ENCODE measurements at regions not wholly inside any gene's neighbourhood (a gene's known extent, or its start where the extent isn't known, plus 50 kb on each side); places are given as distances from the start of the nearest gene placed in this dataset.
"Not testable (repeated sequence)": the region's sequence is repeated elsewhere in the genome, so short reads cannot be mapped to it uniquely, and the experiment has no call there.

DNA sequence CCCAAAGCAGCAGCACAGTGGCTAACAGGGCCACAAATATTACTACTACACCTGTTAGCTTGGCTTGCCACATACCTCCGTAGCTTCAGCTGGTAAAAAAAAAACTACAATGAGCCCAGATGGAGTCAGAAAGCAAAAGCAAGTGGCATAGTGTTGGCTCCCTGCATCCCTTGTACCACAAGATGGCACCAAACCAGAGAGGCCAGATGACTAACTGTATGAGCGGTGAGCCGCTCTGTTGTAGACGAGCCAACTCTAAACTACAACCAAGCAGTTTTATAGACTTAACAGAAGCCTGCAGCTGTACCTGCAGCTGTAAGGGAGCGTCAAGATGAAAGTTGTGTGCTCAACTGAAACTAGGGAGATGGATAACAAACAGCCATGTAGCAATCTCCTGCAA lies 84.5 kb upstream of the MCHR2 start:
- peak; percentile 90 for FAIRE-seq
- no peak for TF ChIP-seq POLR2A (IDR thresholded peaks at IDR 0.05; ENCODE audit: low read depth, low read length)
- DNase-seq (ENCODE audit: insufficient read length, low spot score): no peak

DNA sequence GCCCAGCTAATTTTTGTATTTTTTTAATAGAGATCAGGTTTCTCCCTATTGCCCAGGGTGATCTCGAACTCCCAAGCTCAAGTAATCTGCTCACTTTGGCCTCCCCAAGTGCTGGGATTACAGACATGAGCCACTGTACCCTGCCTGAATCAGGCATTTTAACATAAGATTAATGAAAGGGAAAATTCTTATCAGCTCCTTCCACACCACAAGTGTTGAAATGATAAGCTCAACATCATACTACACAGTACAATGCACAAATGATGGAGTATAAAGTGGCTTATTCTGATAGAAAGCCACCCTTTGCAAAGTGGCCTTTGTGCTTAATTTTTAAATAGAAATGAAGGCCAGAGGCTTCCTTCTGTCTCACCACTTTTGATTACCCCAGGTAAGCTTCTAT lies 71.3 kb upstream of the MCHR2 start:
- FAIRE-seq (no peak), DNase-seq (ENCODE audit: insufficient read length, low spot score) (no peak)
- no peak for TF ChIP-seq POLR2A (IDR thresholded peaks at IDR 0.05; ENCODE audit: low read depth, low read length)

DNA sequence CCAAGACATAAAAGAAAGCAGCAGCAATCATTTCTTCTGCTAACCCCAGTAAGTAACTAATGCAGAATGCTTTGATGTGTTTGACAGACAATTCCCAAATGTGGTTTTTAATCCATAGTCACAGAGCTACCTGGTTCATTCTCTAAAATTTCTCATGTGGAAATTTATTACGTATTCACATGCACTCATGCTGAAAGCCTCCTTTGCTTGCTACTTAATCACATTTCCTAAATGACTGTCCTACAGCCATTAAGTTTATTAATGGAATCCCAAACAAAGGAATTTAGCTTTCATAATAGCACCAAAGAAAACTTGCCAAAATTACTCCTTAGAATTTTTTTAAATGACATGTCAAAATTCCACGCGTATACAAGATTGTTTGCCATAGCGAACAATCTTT lies 68.6 kb upstream of the MCHR2 start:
- DNase-seq (ENCODE audit: insufficient read length, low spot score): no peak
- no peak for FAIRE-seq
- no peak for TF ChIP-seq POLR2A (IDR thresholded peaks at IDR 0.05; ENCODE audit: low read depth, low read length)

DNA sequence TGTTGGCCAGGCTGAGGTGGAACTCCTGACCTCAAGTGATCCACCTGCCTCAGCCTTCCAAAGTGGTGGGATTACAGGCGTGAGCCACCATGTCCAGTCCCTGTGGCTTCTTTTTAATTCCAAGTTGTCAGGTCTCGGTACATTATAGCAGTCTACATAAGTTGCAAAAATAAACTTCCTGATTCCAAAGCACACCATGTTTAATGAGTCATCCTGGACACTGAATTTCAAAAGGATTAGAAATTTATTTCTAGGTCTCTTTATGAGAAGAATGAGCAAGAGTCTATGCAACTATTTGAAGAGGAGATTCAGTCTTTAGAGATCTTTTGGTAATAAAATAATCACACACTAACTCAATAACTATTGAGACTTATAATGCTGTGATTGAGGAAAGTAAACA lies 63.9 kb upstream of the MCHR2 start:
- DNase-seq (ENCODE audit: insufficient read length, low spot score): no peak
- no peak for FAIRE-seq
- no peak for TF ChIP-seq POLR2A (IDR thresholded peaks at IDR 0.05; ENCODE audit: low read depth, low read length)

DNA sequence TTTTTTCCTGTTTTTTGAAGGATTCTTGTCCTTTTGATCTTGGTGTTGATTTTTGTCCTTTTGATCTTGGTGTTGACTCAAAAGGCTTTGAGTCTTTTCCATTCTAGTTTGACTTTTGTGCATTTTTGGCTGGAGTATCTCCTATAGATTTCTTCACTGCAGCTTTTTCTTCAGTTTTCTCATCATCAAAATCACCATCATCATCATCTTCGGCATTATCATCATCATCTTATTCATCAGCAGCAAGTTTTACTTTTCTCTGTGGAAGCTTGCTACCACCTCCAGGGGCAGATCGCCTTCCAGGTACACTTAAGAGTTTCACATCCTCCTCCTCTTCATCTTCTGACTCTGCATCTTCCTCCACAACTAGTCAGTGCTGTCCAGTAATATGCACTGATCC lies 56.5 kb upstream of the MCHR2 start:
- no peak for TF ChIP-seq POLR2A (IDR thresholded peaks at IDR 0.05; ENCODE audit: low read depth, low read length)
- FAIRE-seq (no peak), DNase-seq (ENCODE audit: insufficient read length, low spot score) (no peak)

DNA sequence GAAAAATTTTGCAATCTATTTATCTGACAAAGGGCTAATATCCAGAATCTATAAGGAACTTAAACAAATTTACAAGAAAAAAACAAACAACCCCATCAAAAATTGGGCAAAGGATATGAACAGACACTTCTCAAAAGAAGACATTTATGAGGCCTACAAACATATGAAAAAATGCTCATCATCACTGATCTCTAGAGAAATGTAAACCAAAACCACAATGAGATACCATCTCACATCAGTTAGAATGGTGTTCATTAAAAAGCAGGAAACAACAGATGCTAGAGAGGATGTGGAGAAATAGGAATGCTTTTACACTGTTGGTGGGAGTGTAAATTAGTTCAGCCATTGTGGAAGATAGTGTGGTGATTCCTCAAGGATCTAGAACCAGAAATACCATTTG lies 49.9 kb upstream of the MCHR2 start:
- not testable (repeated sequence) for FAIRE-seq

More for the DNA sequence above, 49.9 kb upstream of the MCHR2 start:
- not testable (repeated sequence) for DNase-seq (ENCODE audit: insufficient read length, low spot score)
